Panc1 (cell line): ENCODE measurements at regions not wholly inside any gene's neighbourhood (a gene's known extent, or its start where the extent isn't known, plus 50 kb on each side); places are given as distances from the start of the nearest gene placed in this dataset.

ENCODE experiments used
- ATAC-seq: fragments of 200-7000 bp; cut with Tn5 transposase; 2 replicates; pipeline ENCODE4 v1.9.1; 2020; ENCODE audit warnings: mild to moderate bottlenecking, moderate library complexity
- BruUV-seq: library from RNA; stranded (reverse); fragments of 400-500 nt; replicated peaks from 2 replicates; lab custom pipeline; 2021; lab: Mats Ljungman, UMichigan
- CTCF ChIA-PET: fragments of 300-600 bp; sonication (Branson Sonifier 250); formaldehyde crosslinking; loops from one replicate; lab custom pipeline; 2022; ENCODE audit warnings: antibody characterized with exemption; lab: Charles Lee
- POLR2A ChIA-PET: fragments of 300-600 bp; sonication (Branson Sonifier 250); formaldehyde crosslinking; loops from one replicate; lab custom pipeline; 2022; ENCODE audit warnings: antibody characterized with exemption; lab: Charles Lee
- DNase-seq: peaks from one replicate; pipeline ENCODE4 v3.0.0-alpha.2; 2010; ENCODE audit warnings: low read depth, low spot score
- H3K27ac ChIP-seq: 2 replicates; pipeline ENCODE4 v1.5.1; 2011; ENCODE audit warnings: mild to moderate bottlenecking, low read length, inconsistent platforms
- H3K27me3 ChIP-seq: fragments of 200-500 bp; sonication (Bioruptor generic); 2 replicates; pipeline ENCODE4 v1.6.0; 2014; ENCODE audit warnings: low read length, inconsistent platforms; ENCODE audit not compliant: control insufficient read depth, insufficient read depth
- H3K36me3 ChIP-seq: fragments of 200-500 bp; sonication (Bioruptor generic); 2 replicates; pipeline ENCODE4 v1.5.1; 2014; ENCODE audit warnings: inconsistent platforms, mild to moderate bottlenecking, low read length, moderate library complexity; ENCODE audit not compliant: control insufficient read depth, insufficient read depth
- H3K4me1 ChIP-seq: 2 replicates; pipeline ENCODE4 v1.5.1; 2011; ENCODE audit warnings: inconsistent platforms, mild to moderate bottlenecking, low read length, moderate library complexity; ENCODE audit not compliant: control insufficient read depth, insufficient read depth
- H3K4me3 ChIP-seq, 2 experiments: 2 replicates each; pipeline ENCODE4 v1.5.1; 2011 to 2012; ENCODE audit warnings: low read depth in 2 of 2, low read length in 2 of 2, mild to moderate bottlenecking in 2 of 2, inconsistent platforms in 1 of 2, moderate library complexity in 1 of 2
- H3K9me3 ChIP-seq: fragments of 200-500 bp; sonication (Bioruptor generic); 2 replicates; pipeline ENCODE4 v1.5.1; 2014; ENCODE audit warnings: low read depth, mild to moderate bottlenecking, inconsistent platforms, low read length, moderate library complexity; ENCODE audit not compliant: control insufficient read depth, insufficient read depth
- CTCF ChIP-seq: fragments of 450-650 bp; IDR thresholded peaks from 2 replicates; pipeline ENCODE4 v1.5.1; 2017; ENCODE audit warnings: mild to moderate bottlenecking
- POLR2AphosphoS5 ChIP-seq: IDR thresholded peaks from 2 replicates; pipeline ENCODE4 v1.6.1; 2012; ENCODE audit warnings: mild to moderate bottlenecking, low read depth, low read length, moderate library complexity
- REST ChIP-seq, 2 experiments: IDR thresholded peaks; 2 replicates each; pipeline ENCODE4 v1.6.1; 2011 to 2012; ENCODE audit warnings: low read depth in 2 of 2, control low read depth in 1 of 2, low read length in 1 of 2, mild to moderate bottlenecking in 1 of 2, moderate library complexity in 1 of 2; ENCODE audit not compliant: insufficient read depth in 1 of 2
- SIN3A ChIP-seq: IDR thresholded peaks from 2 replicates; pipeline ENCODE4 v1.6.1; 2012; ENCODE audit warnings: low read depth, mild to moderate bottlenecking, low read length, moderate library complexity, borderline replicate concordance; ENCODE audit not compliant: insufficient read depth
- TCF7L2 ChIP-seq: IDR thresholded peaks from 2 replicates; pipeline ENCODE4 v1.6.1; 2011; ENCODE audit warnings: mild to moderate bottlenecking, low read depth, low read length, inconsistent platforms
- in situ Hi-C: cut with HindIII; loops from 2 replicates; pipeline ENCODE4 v1.10.0; 2016; ENCODE audit warnings: low sequenced_read_pairs, low pct_unique_long_range_greater_than_20kb
- intact Hi-C: fragments of 100-400 bp; cut with micrococcal nuclease; formaldehyde crosslinking; loops from one replicate; pipeline ENCODE4 v1.10.0; 2022; ENCODE audit not compliant: unreplicated experiment

- Histone ChIP-seq H3K36me3 (no peaks in the 10 kb centered on the region), H3K4me1 (no peaks in the 10 kb centered on the region), H3K9me3 (no peaks in the 10 kb centered on the region), H3K4me3 (no peak overlapping the region), H3K27me3 (no peaks in the 10 kb centered on the region), H3K27ac (no peak overlapping the region)
- intact Hi-C loops, result no loop called here
- BruUV-seq, result no TSS peak
- ATAC-seq (no peak), DNase-seq (no peak)
- TF ChIP-seq REST (IDR thresholded peaks at IDR 0.05; ENCODE audit: insufficient read depth in 1 of 2, low read depth in 2 of 2, low read length in 1 of 2) (no peak), TCF7L2 (no peak), POLR2AphosphoS5 (no peak), CTCF (no peak), SIN3A (no peak)
- CTCF ChIA-PET, result no interaction called here
- POLR2A ChIA-PET, result no interaction called here
- in situ Hi-C loops, result no loop called here
Observed at GRCh38 chr3:167918686-167919085, 177.0 kb downstream of the GOLIM4 start.

GRCh38 chr3:167918008-167918596, 177.6 kb downstream of the GOLIM4 start:
- Histone ChIP-seq H3K9me3 (no peaks in the 10 kb centered on the region), H3K4me1 (no peaks in the 10 kb centered on the region), H3K27ac (no peak overlapping the region), H3K36me3 (no peaks in the 10 kb centered on the region), H3K27me3 (no peaks in the 10 kb centered on the region), H3K4me3 (no peak overlapping the region)
- in situ Hi-C loops (no loop called here), intact Hi-C loops (no loop called here)
- TF ChIP-seq CTCF (no peak), REST (IDR thresholded peaks at IDR 0.05; ENCODE audit: insufficient read depth in 1 of 2, low read depth in 2 of 2, low read length in 1 of 2) (no peak), SIN3A (no peak), TCF7L2 (no peak), POLR2AphosphoS5 (no peak)
- CTCF ChIA-PET, result no interaction called here
- ATAC-seq (no peak), DNase-seq (no peak)
- POLR2A ChIA-PET, result no interaction called here
- BruUV-seq, result no TSS peak
